ENCODE measurements at regions not wholly inside any gene's neighbourhood (a gene's known extent, or its start where the extent isn't known, plus 50 kb on each side); places are given as distances from the start of the nearest gene placed in this dataset.
"Not testable (repeated sequence)": the region's sequence is repeated elsewhere in the genome, so short reads cannot be mapped to it uniquely, and the experiment has no call there.

- TF ChIP-seq CTCF (IDR thresholded peaks at IDR 0.05; ENCODE audit: low read depth, low read length): no peak
- no peak for DNase-seq (ENCODE audit: extremely low read depth, low read depth)
Measured at GRCh38 chr2:198523710-198524109, 719.3 kb downstream of the PLCL1 start.

DNA sequence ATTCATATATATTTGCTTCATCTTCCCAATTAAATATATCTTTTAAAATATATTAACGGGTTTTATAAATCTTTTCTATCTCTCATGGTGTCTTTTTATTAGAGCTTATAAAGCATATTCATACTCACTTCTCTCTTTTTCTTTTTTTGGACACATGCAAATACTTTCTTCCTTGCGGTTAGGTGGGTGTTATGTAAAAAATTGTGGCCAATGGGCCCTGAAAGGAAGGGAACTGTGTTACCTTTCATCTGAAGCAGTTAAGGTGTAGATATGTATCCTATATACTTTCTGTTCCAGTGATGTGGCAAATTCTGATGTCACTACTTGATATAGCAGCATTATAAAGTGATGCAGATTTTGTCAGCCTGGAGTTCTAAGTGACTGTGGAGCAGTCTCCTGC lies 714.5 kb downstream of the PLCL1 start:
- TF ChIP-seq CTCF (IDR thresholded peaks at IDR 0.05; ENCODE audit: low read depth, low read length): no peak
- no peak for DNase-seq (ENCODE audit: extremely low read depth, low read depth)

- DNase-seq (ENCODE audit: extremely low read depth, low read depth): no peak
- TF ChIP-seq CTCF (IDR thresholded peaks at IDR 0.05; ENCODE audit: low read depth, low read length): no peak
Measured at GRCh38 chr2:198517976-198518375, 713.6 kb downstream of the PLCL1 start.

DNA sequence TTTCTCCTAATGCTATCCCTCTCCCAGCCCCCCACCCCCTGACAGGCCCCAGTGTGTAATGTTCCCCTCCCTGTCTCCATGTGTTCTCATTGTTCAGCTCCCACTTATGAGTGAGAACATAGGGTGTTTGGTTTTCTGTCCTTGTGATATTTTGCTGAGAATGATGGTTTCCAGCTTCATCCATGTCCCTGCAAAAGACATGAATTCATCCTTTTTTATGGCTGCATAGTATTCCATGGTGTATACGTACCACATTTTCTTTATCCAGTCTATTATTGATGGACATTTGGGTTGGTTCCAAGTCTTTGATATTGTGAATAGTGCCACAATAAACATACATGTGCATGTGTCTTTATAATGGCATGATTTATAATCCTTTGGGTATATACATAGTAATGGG lies 704.2 kb downstream of the PLCL1 start:
- DNase-seq (ENCODE audit: extremely low read depth, low read depth): not testable (repeated sequence)

DNA sequence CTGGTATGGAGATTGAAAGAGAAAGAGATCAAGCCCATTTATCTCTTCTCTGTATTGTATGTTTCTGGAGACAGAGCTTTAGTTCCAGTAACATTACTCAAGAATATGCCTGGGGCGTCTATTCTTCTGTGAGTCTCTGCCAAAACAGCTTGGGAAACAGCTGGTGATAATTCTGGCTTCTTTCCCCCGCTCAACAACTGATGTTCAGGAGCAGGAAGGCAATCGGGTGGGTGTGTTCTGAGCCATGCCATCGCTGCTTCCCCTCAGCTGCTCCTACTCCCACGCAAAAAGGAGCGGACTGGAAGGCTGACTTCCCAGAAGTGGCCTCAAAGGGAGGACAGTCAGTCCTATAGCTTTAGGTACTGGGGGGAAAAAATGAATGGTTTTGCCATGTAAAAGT lies 695.1 kb downstream of the PLCL1 start:
- TF ChIP-seq CTCF (IDR thresholded peaks at IDR 0.05; ENCODE audit: low read depth, low read length): no peak
- DNase-seq (ENCODE audit: extremely low read depth, low read depth): peak; percentile 36

DNA sequence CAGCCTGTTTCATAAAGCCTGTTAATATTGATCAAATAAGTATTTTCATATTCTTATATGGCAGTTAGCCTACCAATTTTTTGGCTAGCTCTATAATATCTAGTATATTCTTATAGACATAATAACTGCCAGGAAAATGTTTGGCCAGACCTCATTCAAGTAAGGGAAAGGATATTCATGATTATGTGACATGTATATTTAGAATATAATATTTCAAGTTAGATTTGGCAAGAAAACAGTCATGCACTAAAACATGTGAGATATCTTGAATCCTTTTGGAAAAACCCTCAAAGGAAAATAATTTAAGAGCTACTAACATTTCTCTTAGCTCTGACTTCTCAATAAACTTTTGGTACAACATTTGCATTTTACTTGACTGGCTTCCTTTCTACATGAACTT lies 694.1 kb downstream of the PLCL1 start:
- no peak for DNase-seq (ENCODE audit: extremely low read depth, low read depth)
- TF ChIP-seq CTCF (IDR thresholded peaks at IDR 0.05; ENCODE audit: low read depth, low read length): no peak

DNA sequence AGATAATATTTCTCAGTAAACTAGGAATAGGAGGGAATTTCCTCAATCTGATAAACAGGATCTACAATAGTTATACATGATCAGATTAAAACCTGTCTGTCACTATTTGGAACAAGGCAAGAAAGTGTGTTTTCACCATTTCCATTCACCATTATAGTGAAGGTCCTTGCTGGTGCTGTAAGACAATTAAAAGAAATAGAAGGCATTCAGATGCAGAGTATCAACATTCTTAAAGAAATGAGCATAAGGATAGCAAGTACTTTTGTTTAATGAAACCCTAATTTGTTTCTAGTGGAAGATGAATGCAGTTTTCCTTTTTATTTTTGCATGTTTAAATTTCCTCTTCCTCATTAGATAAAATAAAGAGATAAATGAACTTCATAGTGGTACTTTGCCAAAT lies 693.7 kb downstream of the PLCL1 start:
- TF ChIP-seq CTCF (IDR thresholded peaks at IDR 0.05; ENCODE audit: low read depth, low read length): no peak
- no peak for DNase-seq (ENCODE audit: extremely low read depth, low read depth)

DNA sequence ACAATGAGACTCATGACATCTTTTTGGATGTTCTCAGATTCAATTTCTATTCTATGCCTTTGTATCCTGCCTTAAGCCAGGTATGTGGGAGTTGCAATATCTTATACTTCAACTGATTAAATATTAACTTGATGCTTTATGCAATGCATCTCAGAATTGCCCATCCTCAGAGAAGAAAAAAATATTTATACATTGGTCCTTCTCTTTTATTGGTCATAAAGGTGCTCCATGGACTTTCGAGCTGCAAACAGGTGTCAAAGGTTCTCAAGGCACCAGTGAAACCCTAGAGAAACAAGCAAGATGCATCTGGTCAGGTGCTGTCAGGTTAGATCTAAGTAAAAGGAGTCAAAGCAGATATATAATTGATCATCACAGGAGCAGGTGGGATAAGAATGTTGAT lies 690.5 kb downstream of the PLCL1 start:
- no peak for TF ChIP-seq CTCF (IDR thresholded peaks at IDR 0.05; ENCODE audit: low read depth, low read length)
- no peak for DNase-seq (ENCODE audit: extremely low read depth, low read depth)
